A549 (cell line): ENCODE measurements at regions not wholly inside any gene's neighbourhood (a gene's known extent, or its start where the extent isn't known, plus 50 kb on each side); places are given as distances from the start of the nearest gene placed in this dataset.

Source experiments
- ATAC-seq, 2 experiments: fragments of 200-7000 bp in 1 of 2; fragments of >200 bp in 1 of 2; cut with Nextera tagmentation in 1 of 2; cut with Tn5 transposase in 1 of 2; 3 replicates each; pipeline versions ENCODE4 v1.8.0 to v1.9.1; 2018 to 2020; ENCODE audit warnings: mild to moderate bottlenecking in 1 of 2, moderate library complexity in 1 of 2
- CTCF ChIA-PET: fragments of 300-600 bp; sonication (Branson Sonifier 250); formaldehyde crosslinking; extraction: SDS; loops from one replicate; lab custom pipeline; 2021; ENCODE audit warnings: antibody characterized with exemption, inconsistent platforms; lab: Yijun Ruan, JAX
- POLR2A ChIA-PET: fragments of 350-600 bp; formaldehyde crosslinking; extraction: SDS; loops from one replicate; lab custom pipeline; 2021; ENCODE audit warnings: antibody characterized with exemption, inconsistent platforms; lab: Yijun Ruan, JAX
- DNase-seq, 2 experiments: peaks; one replicate each; pipeline versions ENCODE4 v3.0.0 to v3.0.0-alpha.2; 2011 to 2016; ENCODE audit warnings: low read depth in 1 of 2, low spot score in 1 of 2
- FAIRE-seq: peaks from 2 replicates; lab custom pipeline; 2011; peaks lifted over from hg19 to GRCh38; lab: Jason Lieb, UNC
- H3K27ac ChIP-seq, 2 experiments: fragments of >200 bp; sonication (Bioruptor Twin); formaldehyde crosslinking; 3 replicates each; pipeline ENCODE4 v1.5.1; 2016 to 2017
- H3K4me1 ChIP-seq: fragments of >200 bp; sonication (Bioruptor Twin); formaldehyde crosslinking; 3 replicates; pipeline ENCODE4 v1.6.1; 2016
- H3K4me2 ChIP-seq: fragments of >200 bp; sonication (Bioruptor Twin); formaldehyde crosslinking; 3 replicates; pipeline ENCODE4 v1.6.1; 2016
- H3K4me3 ChIP-seq: fragments of >200 bp; sonication (Bioruptor Twin); formaldehyde crosslinking; 3 replicates; pipeline ENCODE4 v1.5.1; 2016
- H3K9me3 ChIP-seq: fragments of >200 bp; sonication (Bioruptor Twin); formaldehyde crosslinking; 3 replicates; pipeline ENCODE4 v1.6.1; 2016
- BHLHE40 ChIP-seq: IDR thresholded peaks from 2 replicates; pipeline ENCODE4 v1.6.1; 2012; ENCODE audit warnings: low read depth, low read length, inconsistent platforms
- CEBPB ChIP-seq, 2 experiments: fragments of >200 bp in 1 of 2; sonication (Bioruptor Twin) in 1 of 2; formaldehyde crosslinking in 1 of 2; IDR thresholded peaks; 2 replicates each; pipeline ENCODE4 v1.6.1; 2012 to 2016
- CHD2 ChIP-seq: fragments of 150-350 bp; IDR thresholded peaks from 2 replicates; pipeline ENCODE4 v1.6.1; 2014; ENCODE audit warnings: low read length; ENCODE audit not compliant: partially characterized antibody
- EHF ChIP-seq: fragments of 250-450 bp; sonication (Bioruptor Pico); IDR thresholded peaks from 2 replicates; pipeline ENCODE4 v1.5.0; 2020; ENCODE audit warnings: mild to moderate bottlenecking
- EHMT2 ChIP-seq: fragments of 200-600 bp; sonication (generic); IDR thresholded peaks from 2 replicates; pipeline ENCODE4 v1.6.1; 2016; ENCODE audit warnings: antibody characterized with exemption, low read depth, mild to moderate bottlenecking, moderate library complexity
- ESRRA ChIP-seq: fragments of 150-350 bp; IDR thresholded peaks from 2 replicates; pipeline ENCODE4 v1.6.1; 2014; ENCODE audit warnings: mild to moderate bottlenecking, low read length, borderline replicate concordance
- FOSL2 ChIP-seq, 2 experiments: fragments of 450-650 bp in 1 of 2; fragments of >200 bp in 1 of 2; sonication (Bioruptor Twin) in 1 of 2; formaldehyde crosslinking; IDR thresholded peaks; 2 replicates each; pipeline versions ENCODE4 v1.5.0 to v1.6.1; 2016 to 2020; ENCODE audit warnings: mild to moderate bottlenecking in 1 of 2, moderate library complexity in 1 of 2
- FOXS1 ChIP-seq: fragments of 250-450 bp; sonication (Bioruptor Pico); IDR thresholded peaks from 2 replicates; pipeline ENCODE4 v1.5.0; 2020; ENCODE audit warnings: mild to moderate bottlenecking, moderate library complexity
- GATA3 ChIP-seq: IDR thresholded peaks from 2 replicates; pipeline ENCODE4 v1.6.1; 2012; ENCODE audit warnings: borderline replicate concordance
- HEYL ChIP-seq: fragments of 250-450 bp; sonication (Bioruptor Pico); IDR thresholded peaks from 2 replicates; pipeline ENCODE4 v1.8.0; 2021; ENCODE audit warnings: mild to moderate bottlenecking, moderate library complexity
- HOXB13 ChIP-seq: fragments of 250-450 bp; sonication (Bioruptor Pico); IDR thresholded peaks from 2 replicates; pipeline ENCODE4 v1.5.0; 2020; ENCODE audit warnings: low read depth, mild to moderate bottlenecking, moderate library complexity
- JUN ChIP-seq, 2 experiments: fragments of >200 bp; sonication (Bioruptor Twin); formaldehyde crosslinking; IDR thresholded peaks; 2 replicates in 1 of 2; 3 replicates in 1 of 2; pipeline ENCODE4 v1.6.1; 2016 to 2017
- JUNB ChIP-seq: fragments of >200 bp; sonication (Bioruptor Twin); formaldehyde crosslinking; IDR thresholded peaks from 2 replicates; pipeline ENCODE4 v1.6.1; 2016
- MAZ ChIP-seq: fragments of 150-350 bp; IDR thresholded peaks from 2 replicates; pipeline ENCODE4 v1.6.1; 2014; ENCODE audit warnings: antibody characterized with exemption, low read depth, low read length, borderline replicate concordance
- PHF8 ChIP-seq: fragments of 200-600 bp; sonication (generic); IDR thresholded peaks from 2 replicates; pipeline ENCODE4 v1.6.1; 2016; ENCODE audit warnings: low read depth, mild to moderate bottlenecking, antibody characterized with exemption, moderate library complexity, borderline replicate concordance
- POLR2A ChIP-seq: IDR thresholded peaks from 2 replicates; pipeline ENCODE4 v1.6.1; 2012; ENCODE audit warnings: mild to moderate bottlenecking, low read length
- POLR2AphosphoS2 ChIP-seq: conservative IDR thresholded peaks from 2 replicates; pipeline ENCODE4 v1.6.1; 2012; ENCODE audit warnings: low read length, improper control_type of control experiment, inconsistent platforms
- RARB ChIP-seq: fragments of 250-450 bp; sonication (Bioruptor Pico); IDR thresholded peaks from 2 replicates; pipeline ENCODE4 v1.8.0; 2021; ENCODE audit warnings: mild to moderate bottlenecking, moderate library complexity
- RCOR1 ChIP-seq: fragments of 150-350 bp; IDR thresholded peaks from 2 replicates; pipeline ENCODE4 v1.6.1; 2014; ENCODE audit warnings: antibody characterized with exemption, low read length, low read depth
- RFX5 ChIP-seq: fragments of 450-650 bp; IDR thresholded peaks from 2 replicates; pipeline ENCODE4 v1.7.1; 2014; ENCODE audit warnings: antibody characterized with exemption, mild to moderate bottlenecking, moderate library complexity
- SMC3 ChIP-seq: fragments of >200 bp; sonication (Bioruptor Twin); formaldehyde crosslinking; IDR thresholded peaks from 3 replicates; pipeline ENCODE4 v1.6.1; 2018; ENCODE audit warnings: inconsistent platforms
- SREBF2 ChIP-seq: fragments of 450-650 bp; IDR thresholded peaks from 2 replicates; pipeline ENCODE4 v1.6.1; 2014; ENCODE audit warnings: mild to moderate bottlenecking, moderate library complexity
- TFCP2L1 ChIP-seq: fragments of 250-450 bp; sonication (Bioruptor Pico); IDR thresholded peaks from 2 replicates; pipeline ENCODE4 v1.5.0; 2021; ENCODE audit warnings: mild to moderate bottlenecking
- ZFP36 ChIP-seq: fragments of 450-650 bp; IDR thresholded peaks from 2 replicates; pipeline ENCODE4 v1.6.1; 2014; ENCODE audit warnings: borderline replicate concordance; ENCODE audit not compliant: partially characterized antibody
- WGBS: methylation state at CpG from one replicate; pipeline ENCODE4 v1.1.6; 2017; ENCODE audit errors: missing lambda C conversion rate; 5-methylcytosine and 5-hydroxymethylcytosine counted together
- TF ChIP-seq, protein P1 (sequence below): fragments of >200 bp; sonication (Bioruptor Twin); formaldehyde crosslinking; IDR thresholded peaks from 3 replicates; pipeline ENCODE4 v1.5.1; 2016
- TF ChIP-seq, protein P2 (sequence below): fragments of >200 bp; sonication (Bioruptor Twin); formaldehyde crosslinking; IDR thresholded peaks from 2 replicates; pipeline ENCODE4 v1.6.1; 2016
- TF ChIP-seq, protein P3 (sequence below): fragments of 250-450 bp; sonication (Bioruptor Pico); IDR thresholded peaks from 2 replicates; pipeline ENCODE4 v1.5.0; 2020; ENCODE audit warnings: low read depth, mild to moderate bottlenecking, moderate library complexity
- TF ChIP-seq, protein P4 (sequence below): IDR thresholded peaks from 2 replicates; pipeline ENCODE4 v1.6.1; 2012

DNA sequence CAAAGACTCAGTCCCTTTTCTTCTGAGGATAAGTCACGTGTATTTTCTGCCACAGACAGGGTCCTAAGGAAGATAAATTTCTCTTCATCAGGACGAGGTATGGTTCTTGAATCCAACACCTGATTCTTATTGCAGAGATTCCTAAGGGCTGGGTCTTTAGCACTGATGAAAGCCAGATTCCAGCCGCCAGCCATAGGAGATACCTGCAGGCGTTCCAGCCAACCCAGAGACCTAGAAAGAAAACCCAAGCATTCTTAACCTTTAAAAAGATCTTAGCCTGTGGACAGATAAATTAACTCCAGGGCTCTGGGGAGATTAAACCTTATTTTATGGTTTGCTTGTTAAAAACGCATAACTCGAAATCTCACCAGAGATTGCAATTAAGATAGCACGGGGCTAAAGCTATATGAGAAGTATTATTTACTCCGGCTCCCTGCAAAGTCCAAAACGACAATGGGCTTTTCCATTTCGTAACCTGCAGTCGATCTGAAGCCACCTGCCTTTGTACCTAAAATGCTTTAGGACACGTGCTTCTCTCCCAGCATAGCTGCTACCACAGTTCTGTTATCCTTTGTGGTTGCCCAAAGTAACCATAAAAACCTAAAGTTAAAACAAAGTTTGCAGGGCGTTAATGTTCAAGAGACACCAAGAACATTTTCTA, 104.5 kb downstream of the NXPE2 start:
- no peak overlapping the region for H3K27ac ChIP-seq
- H3K4me3 ChIP-seq, result no peak overlapping the region
- CTCF ChIA-PET, result interaction anchor here (2.3 kb wide), 1 partner anchor 8 kb away, joined by 9 read pairs; no protein-coding TSS in a partner anchor

DNA sequence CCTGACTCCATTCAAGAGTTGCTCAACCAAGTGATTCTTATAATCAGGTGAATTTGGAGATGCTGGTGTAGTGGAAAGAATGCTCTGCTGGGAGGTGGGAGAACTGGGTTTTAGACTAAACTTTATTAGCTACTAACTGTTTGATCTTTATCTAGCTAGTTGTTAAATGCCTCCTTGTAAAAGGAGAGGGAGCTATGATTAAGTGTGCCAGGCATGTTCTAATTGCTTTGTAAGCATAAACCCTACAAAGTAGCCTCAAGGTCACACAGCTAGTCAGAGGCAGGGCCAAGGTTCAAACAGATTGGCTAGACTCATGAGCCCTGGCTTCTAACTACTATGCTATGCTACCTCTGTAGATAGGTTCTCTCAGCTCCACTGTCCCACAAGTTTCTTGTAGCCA, 105.5 kb downstream of the NXPE2 start:
- Histone ChIP-seq H3K27ac (no peak overlapping the region), H3K4me3 (no peak overlapping the region), H3K9me3 (no peaks in the 10 kb centered on the region), H3K4me2 (no peak overlapping the region), H3K4me1 (no peaks in the 10 kb centered on the region)
- no peak for ATAC-seq
- no peak for FAIRE-seq
- POLR2A ChIA-PET, result no interaction called here
- TF ChIP-seq EHF (CRISPR knock-in tag) (no peak), HEYL (CRISPR knock-in tag) (no peak), HOXB13 (CRISPR knock-in tag) (no peak), FOXS1 (CRISPR knock-in tag) (no peak), BHLHE40 (no peak), CHD2 (no peak), RARB (CRISPR knock-in tag) (no peak), EHMT2 (no peak), POLR2A (no peak), CEBPB (IDR thresholded peaks at IDR 0.05) (no peak), ESRRA (no peak), POLR2AphosphoS2 (no peak)
- TF ChIP-seq, protein P1, sequence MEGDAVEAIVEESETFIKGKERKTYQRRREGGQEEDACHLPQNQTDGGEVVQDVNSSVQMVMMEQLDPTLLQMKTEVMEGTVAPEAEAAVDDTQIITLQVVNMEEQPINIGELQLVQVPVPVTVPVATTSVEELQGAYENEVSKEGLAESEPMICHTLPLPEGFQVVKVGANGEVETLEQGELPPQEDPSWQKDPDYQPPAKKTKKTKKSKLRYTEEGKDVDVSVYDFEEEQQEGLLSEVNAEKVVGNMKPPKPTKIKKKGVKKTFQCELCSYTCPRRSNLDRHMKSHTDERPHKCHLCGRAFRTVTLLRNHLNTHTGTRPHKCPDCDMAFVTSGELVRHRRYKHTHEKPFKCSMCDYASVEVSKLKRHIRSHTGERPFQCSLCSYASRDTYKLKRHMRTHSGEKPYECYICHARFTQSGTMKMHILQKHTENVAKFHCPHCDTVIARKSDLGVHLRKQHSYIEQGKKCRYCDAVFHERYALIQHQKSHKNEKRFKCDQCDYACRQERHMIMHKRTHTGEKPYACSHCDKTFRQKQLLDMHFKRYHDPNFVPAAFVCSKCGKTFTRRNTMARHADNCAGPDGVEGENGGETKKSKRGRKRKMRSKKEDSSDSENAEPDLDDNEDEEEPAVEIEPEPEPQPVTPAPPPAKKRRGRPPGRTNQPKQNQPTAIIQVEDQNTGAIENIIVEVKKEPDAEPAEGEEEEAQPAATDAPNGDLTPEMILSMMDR, result no peak
- no peak for DNase-seq
- CTCF ChIA-PET, result interaction anchor here (0.5 to 2.3 kb wide), 3 partner anchors 9 to 1163 kb away, joined by 3 to 9 read pairs (median 3); no protein-coding TSS in a partner anchor

More for the DNA sequence above, 104.5 kb downstream of the NXPE2 start:
- no peak for ATAC-seq
- no peaks in the 10 kb centered on the region for H3K4me1 ChIP-seq
- TF ChIP-seq RCOR1, result no peak
- TF ChIP-seq RFX5, result no peak
- no peak for TF ChIP-seq JUNB
- no peak for TF ChIP-seq PHF8
- TF ChIP-seq SREBF2, result no peak
- no peak for TF ChIP-seq HOXB13 (CRISPR knock-in tag)
- TF ChIP-seq, protein P1, result no peak
- no peak for TF ChIP-seq FOSL2 (IDR thresholded peaks at IDR 0.05)
- TF ChIP-seq FOSL2 (CRISPR knock-in tag; IDR thresholded peaks at IDR 0.05), result no peak
- TF ChIP-seq, protein P2, sequence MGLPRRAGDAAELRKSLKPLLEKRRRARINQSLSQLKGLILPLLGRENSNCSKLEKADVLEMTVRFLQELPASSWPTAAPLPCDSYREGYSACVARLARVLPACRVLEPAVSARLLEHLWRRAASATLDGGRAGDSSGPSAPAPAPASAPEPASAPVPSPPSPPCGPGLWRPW, result no peak
- TF ChIP-seq, all 56 proteins: peak for 0
- POLR2A ChIA-PET, result no interaction called here
- no peaks in the 10 kb centered on the region for H3K9me3 ChIP-seq
- H3K4me2 ChIP-seq, result no peak overlapping the region
- FAIRE-seq (no peak), DNase-seq (no peak)
- WGBS, result 18% methylated on average over 13 of the region's 13 CpGs

DNA sequence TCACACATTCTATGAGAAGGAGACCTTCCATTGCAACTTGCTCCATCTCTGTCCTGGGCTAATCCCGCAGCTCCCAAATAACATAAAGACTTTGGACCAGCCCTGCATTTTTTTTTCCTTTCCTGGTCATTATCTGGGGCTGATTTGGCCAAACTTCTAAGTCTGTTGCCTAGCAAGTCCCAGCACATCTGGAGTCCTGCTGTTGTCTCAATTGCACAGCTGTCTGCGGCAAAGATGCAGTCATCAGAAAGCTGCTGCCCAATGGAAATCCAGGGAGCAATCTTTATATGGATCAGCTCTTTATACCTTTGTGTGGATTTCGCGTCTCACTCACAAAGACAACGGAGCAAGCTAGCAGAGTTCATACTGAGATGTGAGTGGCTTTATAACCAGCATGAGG, 105.9 kb downstream of the NXPE2 start:
- ATAC-seq, result no peak
- 76% methylated on average over 5 of the region's 5 CpGs for WGBS
- no peaks in the 10 kb centered on the region for H3K4me1 ChIP-seq
- no peak for FAIRE-seq
- ChIA-PET POLR2A (no interaction called here), CTCF (interaction anchor here (0.5 to 2.3 kb wide), 3 partner anchors 9 to 1162 kb away, joined by 3 to 9 read pairs (median 3); no protein-coding TSS in a partner anchor)
- H3K9me3 ChIP-seq, result no peaks in the 10 kb centered on the region
- TF ChIP-seq, protein P3, sequence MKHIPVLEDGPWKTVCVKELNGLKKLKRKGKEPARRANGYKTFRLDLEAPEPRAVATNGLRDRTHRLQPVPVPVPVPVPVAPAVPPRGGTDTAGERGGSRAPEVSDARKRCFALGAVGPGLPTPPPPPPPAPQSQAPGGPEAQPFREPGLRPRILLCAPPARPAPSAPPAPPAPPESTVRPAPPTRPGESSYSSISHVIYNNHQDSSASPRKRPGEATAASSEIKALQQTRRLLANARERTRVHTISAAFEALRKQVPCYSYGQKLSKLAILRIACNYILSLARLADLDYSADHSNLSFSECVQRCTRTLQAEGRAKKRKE, result no peak
- TF ChIP-seq RFX5, result no peak
- TF ChIP-seq ZFP36, result no peak
- no peak for TF ChIP-seq PHF8
- TF ChIP-seq TFCP2L1 (CRISPR knock-in tag), result no peak
- TF ChIP-seq, protein P4, sequence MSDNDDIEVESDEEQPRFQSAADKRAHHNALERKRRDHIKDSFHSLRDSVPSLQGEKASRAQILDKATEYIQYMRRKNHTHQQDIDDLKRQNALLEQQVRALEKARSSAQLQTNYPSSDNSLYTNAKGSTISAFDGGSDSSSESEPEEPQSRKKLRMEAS, result no peak
- TF ChIP-seq JUN (IDR thresholded peaks at IDR 0.05), result no peak
- TF ChIP-seq JUNB, result no peak
- TF ChIP-seq, protein P1, result no peak
- TF ChIP-seq SREBF2, result no peak
- TF ChIP-seq SMC3, result no peak
- TF ChIP-seq GATA3, result no peak
- no peak for TF ChIP-seq MAZ
- H3K4me3 ChIP-seq, result no peak overlapping the region
- no peak overlapping the region for H3K27ac ChIP-seq
- H3K4me2 ChIP-seq, result no peak overlapping the region
- DNase-seq, result no peak
